Vagina (tissue), 2 donors: ENCODE measurements at regions not wholly inside any gene's neighbourhood (a gene's known extent, or its start where the extent isn't known, plus 50 kb on each side); places are given as distances from the start of the nearest gene placed in this dataset.

ENCODE experiments used
- POLR2A ChIP-seq, 2 donors: fragments of 450-650 bp; IDR thresholded peaks; one replicate each; pipeline ENCODE4 v1.6.1; 2017; ENCODE audit warnings: antibody characterized with exemption in 2 of 2, mild to moderate bottlenecking in 2 of 2, moderate library complexity in 2 of 2
- POLR2AphosphoS5 ChIP-seq, 2 donors: sonication (generic); formaldehyde crosslinking; IDR thresholded peaks; one replicate each; pipeline ENCODE4 v1.9.0; 2017; ENCODE audit warnings: antibody characterized with exemption in 2 of 2, mild to moderate bottlenecking in 2 of 2, low read depth in 1 of 2; ENCODE audit not compliant: insufficient read depth in 1 of 2
- TF ChIP-seq, protein P1 (sequence below), 3 experiments: fragments of 450-650 bp in 2 of 3; fragments of 200-600 bp in 1 of 3; sonication (generic) in 1 of 3; IDR thresholded peaks; one replicate each; pipeline ENCODE4 v1.5.1; 2017 to 2019; ENCODE audit warnings: antibody characterized with exemption in 3 of 3, mild to moderate bottlenecking in 2 of 3, moderate library complexity in 2 of 3

DNA sequence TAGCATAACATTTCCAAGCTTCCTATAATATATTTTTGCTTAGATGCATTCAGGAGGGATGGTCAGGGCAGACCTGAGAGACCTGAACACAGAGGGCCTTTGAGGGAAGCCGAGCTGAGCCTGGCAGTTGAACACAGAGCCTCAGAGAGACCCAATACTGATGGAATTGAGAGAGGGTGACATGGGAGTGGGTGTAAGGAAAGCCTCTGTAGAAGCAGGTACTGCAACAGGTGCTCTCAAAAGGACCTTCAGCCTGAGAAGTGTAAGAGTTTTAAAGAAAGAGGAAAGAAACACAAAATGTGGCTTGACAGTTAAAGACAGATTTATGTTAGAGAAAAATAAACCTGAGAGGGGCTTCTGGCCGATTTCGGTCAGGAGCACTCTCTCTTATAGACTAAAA lies 73.9 kb upstream of the PGBD5 start:
- TF ChIP-seq, protein P1, sequence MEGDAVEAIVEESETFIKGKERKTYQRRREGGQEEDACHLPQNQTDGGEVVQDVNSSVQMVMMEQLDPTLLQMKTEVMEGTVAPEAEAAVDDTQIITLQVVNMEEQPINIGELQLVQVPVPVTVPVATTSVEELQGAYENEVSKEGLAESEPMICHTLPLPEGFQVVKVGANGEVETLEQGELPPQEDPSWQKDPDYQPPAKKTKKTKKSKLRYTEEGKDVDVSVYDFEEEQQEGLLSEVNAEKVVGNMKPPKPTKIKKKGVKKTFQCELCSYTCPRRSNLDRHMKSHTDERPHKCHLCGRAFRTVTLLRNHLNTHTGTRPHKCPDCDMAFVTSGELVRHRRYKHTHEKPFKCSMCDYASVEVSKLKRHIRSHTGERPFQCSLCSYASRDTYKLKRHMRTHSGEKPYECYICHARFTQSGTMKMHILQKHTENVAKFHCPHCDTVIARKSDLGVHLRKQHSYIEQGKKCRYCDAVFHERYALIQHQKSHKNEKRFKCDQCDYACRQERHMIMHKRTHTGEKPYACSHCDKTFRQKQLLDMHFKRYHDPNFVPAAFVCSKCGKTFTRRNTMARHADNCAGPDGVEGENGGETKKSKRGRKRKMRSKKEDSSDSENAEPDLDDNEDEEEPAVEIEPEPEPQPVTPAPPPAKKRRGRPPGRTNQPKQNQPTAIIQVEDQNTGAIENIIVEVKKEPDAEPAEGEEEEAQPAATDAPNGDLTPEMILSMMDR (IDR thresholded peaks at IDR 0.05), result no peak
- TF ChIP-seq POLR2A (IDR thresholded peaks at IDR 0.05), result no peak
- TF ChIP-seq POLR2AphosphoS5 (IDR thresholded peaks at IDR 0.05; ENCODE audit: insufficient read depth in 1 of 2, low read depth in 1 of 2), result no peak
